ENCODE measurements at regions not wholly inside any gene's neighbourhood (a gene's known extent, or its start where the extent isn't known, plus 50 kb on each side); places are given as distances from the start of the nearest gene placed in this dataset.
A peak's percentile ranks its signal among the peaks of the same experiment; 100 is the strongest.

- no peaks in the 10 kb centered on the region for H3K9me3 Mint-ChIP-seq (ENCODE audit: low read depth)
- no peaks in the 10 kb centered on the region for H3K4me1 Mint-ChIP-seq (ENCODE audit: low read depth)
- H3K4me3 Mint-ChIP-seq (ENCODE audit: unreplicated experiment), result no peak overlapping the region
- H3K36me3 Mint-ChIP-seq (ENCODE audit: low read depth), result no peaks in the 10 kb centered on the region
- no peak overlapping the region for H3K27ac Mint-ChIP-seq (ENCODE audit: unreplicated experiment)
- no peak for TF ChIP-seq CTCF (IDR thresholded peaks at IDR 0.05)
- H3K27me3 Mint-ChIP-seq (ENCODE audit: low read depth), result peaks cover 62% of the 10 kb centered on the region
- no peak for DNase-seq (ENCODE audit: low spot score)
Measured at GRCh38 chr22:22743128-22743760, 98.8 kb downstream of the GGTLC2 start.

- Mint-ChIP-seq H3K9me3 (ENCODE audit: low read depth) (no peaks in the 10 kb centered on the region), H3K36me3 (ENCODE audit: low read depth) (no peaks in the 10 kb centered on the region), H3K27me3 (ENCODE audit: low read depth) (peaks cover 53% of the 10 kb centered on the region), H3K27ac (ENCODE audit: unreplicated experiment) (no peak overlapping the region), H3K4me1 (ENCODE audit: low read depth) (no peaks in the 10 kb centered on the region), H3K4me3 (ENCODE audit: unreplicated experiment) (no peak overlapping the region)
- no peak for DNase-seq (ENCODE audit: low spot score)
- no peak for TF ChIP-seq CTCF (IDR thresholded peaks at IDR 0.05)
Measured at GRCh38 chr22:22744412-22745224, 100.2 kb downstream of the GGTLC2 start.

- no peak for DNase-seq (ENCODE audit: low spot score)
- Mint-ChIP-seq H3K4me1 (ENCODE audit: low read depth) (no peaks in the 10 kb centered on the region), H3K36me3 (ENCODE audit: low read depth) (no peaks in the 10 kb centered on the region), H3K4me3 (ENCODE audit: unreplicated experiment) (no peak overlapping the region), H3K27me3 (ENCODE audit: low read depth) (peaks cover 50% of the 10 kb centered on the region), H3K9me3 (ENCODE audit: low read depth) (no peaks in the 10 kb centered on the region), H3K27ac (ENCODE audit: unreplicated experiment) (no peak overlapping the region)
- peak; percentile 77 for TF ChIP-seq CTCF (IDR thresholded peaks at IDR 0.05)
Measured at GRCh38 chr22:22745225-22746060, 101.0 kb downstream of the GGTLC2 start.

GRCh38 chr22:22746061-22746962 lies 101.9 kb downstream of the GGTLC2 start:
- Mint-ChIP-seq H3K27ac (ENCODE audit: unreplicated experiment) (no peak overlapping the region), H3K27me3 (ENCODE audit: low read depth) (peaks cover 45% of the 10 kb centered on the region), H3K4me3 (ENCODE audit: unreplicated experiment) (no peak overlapping the region), H3K36me3 (ENCODE audit: low read depth) (no peaks in the 10 kb centered on the region), H3K9me3 (ENCODE audit: low read depth) (no peaks in the 10 kb centered on the region), H3K4me1 (ENCODE audit: low read depth) (no peaks in the 10 kb centered on the region)
- TF ChIP-seq CTCF (IDR thresholded peaks at IDR 0.05), result peak; percentile 11
- DNase-seq (ENCODE audit: low spot score), result no peak
